Panc1 (cell line): ENCODE measurements at regions not wholly inside any gene's neighbourhood (a gene's known extent, or its start where the extent isn't known, plus 50 kb on each side); places are given as distances from the start of the nearest gene placed in this dataset.

Experiments
- ATAC-seq: fragments of 200-7000 bp; cut with Tn5 transposase; 2 replicates; pipeline ENCODE4 v1.9.1; 2020; ENCODE audit warnings: mild to moderate bottlenecking, moderate library complexity
- BruUV-seq: library from RNA; stranded (reverse); fragments of 400-500 nt; replicated peaks from 2 replicates; lab custom pipeline; 2021; lab: Mats Ljungman, UMichigan
- CTCF ChIA-PET: fragments of 300-600 bp; sonication (Branson Sonifier 250); formaldehyde crosslinking; loops from one replicate; lab custom pipeline; 2022; ENCODE audit warnings: antibody characterized with exemption; lab: Charles Lee
- POLR2A ChIA-PET: fragments of 300-600 bp; sonication (Branson Sonifier 250); formaldehyde crosslinking; loops from one replicate; lab custom pipeline; 2022; ENCODE audit warnings: antibody characterized with exemption; lab: Charles Lee
- DNase-seq: peaks from one replicate; pipeline ENCODE4 v3.0.0-alpha.2; 2010; ENCODE audit warnings: low read depth, low spot score
- H3K27ac ChIP-seq: 2 replicates; pipeline ENCODE4 v1.5.1; 2011; ENCODE audit warnings: mild to moderate bottlenecking, low read length, inconsistent platforms
- H3K27me3 ChIP-seq: fragments of 200-500 bp; sonication (Bioruptor generic); 2 replicates; pipeline ENCODE4 v1.6.0; 2014; ENCODE audit warnings: low read length, inconsistent platforms; ENCODE audit not compliant: control insufficient read depth, insufficient read depth
- H3K36me3 ChIP-seq: fragments of 200-500 bp; sonication (Bioruptor generic); 2 replicates; pipeline ENCODE4 v1.5.1; 2014; ENCODE audit warnings: inconsistent platforms, mild to moderate bottlenecking, low read length, moderate library complexity; ENCODE audit not compliant: control insufficient read depth, insufficient read depth
- H3K4me1 ChIP-seq: 2 replicates; pipeline ENCODE4 v1.5.1; 2011; ENCODE audit warnings: inconsistent platforms, mild to moderate bottlenecking, low read length, moderate library complexity; ENCODE audit not compliant: control insufficient read depth, insufficient read depth
- H3K4me3 ChIP-seq, 2 experiments: 2 replicates each; pipeline ENCODE4 v1.5.1; 2011 to 2012; ENCODE audit warnings: low read depth in 2 of 2, low read length in 2 of 2, mild to moderate bottlenecking in 2 of 2, inconsistent platforms in 1 of 2, moderate library complexity in 1 of 2
- H3K9me3 ChIP-seq: fragments of 200-500 bp; sonication (Bioruptor generic); 2 replicates; pipeline ENCODE4 v1.5.1; 2014; ENCODE audit warnings: low read depth, mild to moderate bottlenecking, inconsistent platforms, low read length, moderate library complexity; ENCODE audit not compliant: control insufficient read depth, insufficient read depth
- CTCF ChIP-seq: fragments of 450-650 bp; IDR thresholded peaks from 2 replicates; pipeline ENCODE4 v1.5.1; 2017; ENCODE audit warnings: mild to moderate bottlenecking
- POLR2AphosphoS5 ChIP-seq: IDR thresholded peaks from 2 replicates; pipeline ENCODE4 v1.6.1; 2012; ENCODE audit warnings: mild to moderate bottlenecking, low read depth, low read length, moderate library complexity
- REST ChIP-seq, 2 experiments: IDR thresholded peaks; 2 replicates each; pipeline ENCODE4 v1.6.1; 2011 to 2012; ENCODE audit warnings: low read depth in 2 of 2, control low read depth in 1 of 2, low read length in 1 of 2, mild to moderate bottlenecking in 1 of 2, moderate library complexity in 1 of 2; ENCODE audit not compliant: insufficient read depth in 1 of 2
- SIN3A ChIP-seq: IDR thresholded peaks from 2 replicates; pipeline ENCODE4 v1.6.1; 2012; ENCODE audit warnings: low read depth, mild to moderate bottlenecking, low read length, moderate library complexity, borderline replicate concordance; ENCODE audit not compliant: insufficient read depth
- TCF7L2 ChIP-seq: IDR thresholded peaks from 2 replicates; pipeline ENCODE4 v1.6.1; 2011; ENCODE audit warnings: mild to moderate bottlenecking, low read depth, low read length, inconsistent platforms
- in situ Hi-C: cut with HindIII; loops from 2 replicates; pipeline ENCODE4 v1.10.0; 2016; ENCODE audit warnings: low sequenced_read_pairs, low pct_unique_long_range_greater_than_20kb
- intact Hi-C: fragments of 100-400 bp; cut with micrococcal nuclease; formaldehyde crosslinking; loops from one replicate; pipeline ENCODE4 v1.10.0; 2022; ENCODE audit not compliant: unreplicated experiment

- no peaks in the 10 kb centered on the region for H3K27me3 ChIP-seq
- intact Hi-C loops = no loop called here
- no peak overlapping the region for H3K27ac ChIP-seq
- H3K4me3 ChIP-seq = no peak overlapping the region
- no peaks in the 10 kb centered on the region for H3K9me3 ChIP-seq
- DNase-seq (no peak), ATAC-seq (no peak)
- in situ Hi-C loops = no loop called here
- POLR2A ChIA-PET = no interaction called here
- H3K4me1 ChIP-seq = no peaks in the 10 kb centered on the region
- no peak for TF ChIP-seq POLR2AphosphoS5
- TF ChIP-seq SIN3A = no peak
- TF ChIP-seq TCF7L2 = no peak
- TF ChIP-seq CTCF = no peak
- no peak for TF ChIP-seq REST (IDR thresholded peaks at IDR 0.05; ENCODE audit: insufficient read depth in 1 of 2, low read depth in 2 of 2, low read length in 1 of 2)
- CTCF ChIA-PET = no interaction called here
- no TSS peak for BruUV-seq
- no peaks in the 10 kb centered on the region for H3K36me3 ChIP-seq
These were observed 230.0 kb downstream of the KBTBD8 start for GRCh38 chr3:67228136-67228535.

- Histone ChIP-seq H3K9me3 (no peaks in the 10 kb centered on the region), H3K4me1 (no peaks in the 10 kb centered on the region), H3K4me3 (no peak overlapping the region), H3K27me3 (no peaks in the 10 kb centered on the region), H3K36me3 (no peaks in the 10 kb centered on the region), H3K27ac (no peak overlapping the region)
- BruUV-seq = no TSS peak
- in situ Hi-C loops (no loop called here), intact Hi-C loops (no loop called here)
- ChIA-PET POLR2A (no interaction called here), CTCF (no interaction called here)
- no peak for TF ChIP-seq CTCF
- no peak for TF ChIP-seq POLR2AphosphoS5
- TF ChIP-seq TCF7L2 = no peak
- no peak for TF ChIP-seq SIN3A
- TF ChIP-seq REST (IDR thresholded peaks at IDR 0.05; ENCODE audit: insufficient read depth in 1 of 2, low read depth in 2 of 2, low read length in 1 of 2) = no peak
- no peak for ATAC-seq
- no peak for DNase-seq
These were observed 234.5 kb downstream of the KBTBD8 start for GRCh38 chr3:67232642-67233041.
